ENCODE measurements at regions not wholly inside any gene's neighbourhood (a gene's known extent, or its start where the extent isn't known, plus 50 kb on each side); places are given as distances from the start of the nearest gene placed in this dataset.

- TF ChIP-seq, protein P1, sequence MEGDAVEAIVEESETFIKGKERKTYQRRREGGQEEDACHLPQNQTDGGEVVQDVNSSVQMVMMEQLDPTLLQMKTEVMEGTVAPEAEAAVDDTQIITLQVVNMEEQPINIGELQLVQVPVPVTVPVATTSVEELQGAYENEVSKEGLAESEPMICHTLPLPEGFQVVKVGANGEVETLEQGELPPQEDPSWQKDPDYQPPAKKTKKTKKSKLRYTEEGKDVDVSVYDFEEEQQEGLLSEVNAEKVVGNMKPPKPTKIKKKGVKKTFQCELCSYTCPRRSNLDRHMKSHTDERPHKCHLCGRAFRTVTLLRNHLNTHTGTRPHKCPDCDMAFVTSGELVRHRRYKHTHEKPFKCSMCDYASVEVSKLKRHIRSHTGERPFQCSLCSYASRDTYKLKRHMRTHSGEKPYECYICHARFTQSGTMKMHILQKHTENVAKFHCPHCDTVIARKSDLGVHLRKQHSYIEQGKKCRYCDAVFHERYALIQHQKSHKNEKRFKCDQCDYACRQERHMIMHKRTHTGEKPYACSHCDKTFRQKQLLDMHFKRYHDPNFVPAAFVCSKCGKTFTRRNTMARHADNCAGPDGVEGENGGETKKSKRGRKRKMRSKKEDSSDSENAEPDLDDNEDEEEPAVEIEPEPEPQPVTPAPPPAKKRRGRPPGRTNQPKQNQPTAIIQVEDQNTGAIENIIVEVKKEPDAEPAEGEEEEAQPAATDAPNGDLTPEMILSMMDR (IDR thresholded peaks at IDR 0.05), result no peak
- TF ChIP-seq POLR2A (IDR thresholded peaks at IDR 0.05), result no peak
These were observed 635.0 kb downstream of the ZIC1 start for GRCh38 chr3:148044151-148044550.

Measured in breast epithelium (tissue), 3 donors.